ENCODE measurements at regions not wholly inside any gene's neighbourhood (a gene's known extent, or its start where the extent isn't known, plus 50 kb on each side); places are given as distances from the start of the nearest gene placed in this dataset.
"Not testable (repeated sequence)": the region's sequence is repeated elsewhere in the genome, so short reads cannot be mapped to it uniquely, and the experiment has no call there.

- no peak for DNase-seq (ENCODE audit: low read depth, low spot score)
Observed at GRCh38 chr7:131077735-131078134, 249.9 kb upstream of the MKLN1 start.

- DNase-seq (ENCODE audit: low read depth, low spot score): no peak
Observed at GRCh38 chr7:131080754-131081153, 246.9 kb upstream of the MKLN1 start.

GRCh38 chr7:131081308-131081707 lies 246.4 kb upstream of the MKLN1 start:
- DNase-seq (ENCODE audit: low read depth, low spot score): no peak

- no peak for DNase-seq (ENCODE audit: low read depth, low spot score)
Observed at GRCh38 chr7:131083781-131084180, 243.9 kb upstream of the MKLN1 start.

GRCh38 chr7:131084336-131084735 lies 243.3 kb upstream of the MKLN1 start:
- not testable (repeated sequence) for DNase-seq (ENCODE audit: low read depth, low spot score)

GRCh38 chr7:131087756-131088658 lies 239.7 kb upstream of the MKLN1 start:
- DNase-seq (ENCODE audit: low read depth, low spot score): no peak

- DNase-seq (ENCODE audit: low read depth, low spot score): no peak
Observed at GRCh38 chr7:131090188-131090587, 237.5 kb upstream of the MKLN1 start.

GRCh38 chr7:131090886-131091692 lies 236.6 kb upstream of the MKLN1 start:
- no peak for DNase-seq (ENCODE audit: low read depth, low spot score)

- DNase-seq (ENCODE audit: low read depth, low spot score): no peak
Observed at GRCh38 chr7:131094685-131095084, 233.0 kb upstream of the MKLN1 start.

GRCh38 chr7:131095346-131095745 lies 232.3 kb upstream of the MKLN1 start:
- no peak for DNase-seq (ENCODE audit: low read depth, low spot score)

GRCh38 chr7:131096267-131096927 lies 231.3 kb upstream of the MKLN1 start:
- DNase-seq (ENCODE audit: low read depth, low spot score): no peak

- no peak for DNase-seq (ENCODE audit: low read depth, low spot score)
Observed at GRCh38 chr7:131097662-131098376, 229.9 kb upstream of the MKLN1 start.

- DNase-seq (ENCODE audit: low read depth, low spot score): no peak
Observed at GRCh38 chr7:131098527-131098926, 229.1 kb upstream of the MKLN1 start.

- no peak for DNase-seq (ENCODE audit: low read depth, low spot score)
Observed at GRCh38 chr7:131100357-131101054, 227.2 kb upstream of the MKLN1 start.

- DNase-seq (ENCODE audit: low read depth, low spot score): no peak
Observed at GRCh38 chr7:131103997-131104396, 223.7 kb upstream of the MKLN1 start.

- no peak for DNase-seq (ENCODE audit: low read depth, low spot score)
Observed at GRCh38 chr7:131104596-131105293, 222.9 kb upstream of the MKLN1 start.

- DNase-seq (ENCODE audit: low read depth, low spot score): no peak
Observed at GRCh38 chr7:131105294-131105798, 222.3 kb upstream of the MKLN1 start.

- no peak for DNase-seq (ENCODE audit: low read depth, low spot score)
Observed at GRCh38 chr7:131105799-131106680, 221.6 kb upstream of the MKLN1 start.

Measured in brain pericyte (primary cell).